GM12872 (cell line): ENCODE measurements at regions not wholly inside any gene's neighbourhood (a gene's known extent, or its start where the extent isn't known, plus 50 kb on each side); places are given as distances from the start of the nearest gene placed in this dataset.

ENCODE experiments used
- CTCF ChIP-seq: IDR thresholded peaks from 3 replicates; pipeline ENCODE4 v1.5.1; 2011; ENCODE audit warnings: low read depth, mild to moderate bottlenecking, low read length, moderate library complexity; ENCODE audit not compliant: insufficient read depth

- TF ChIP-seq CTCF, result no peak
Observed at GRCh38 chr10:109726473-109726872, 196.8 kb downstream of the XPNPEP1 start.

GRCh38 chr10:109723305-109723704 is 200.0 kb downstream of the XPNPEP1 start:
- TF ChIP-seq CTCF, result no peak

GRCh38 chr10:109721453-109722064 is 201.8 kb downstream of the XPNPEP1 start:
- no peak for TF ChIP-seq CTCF

- TF ChIP-seq CTCF, result no peak
Observed at GRCh38 chr10:109706026-109706560, 217.2 kb downstream of the XPNPEP1 start.

GRCh38 chr10:109701633-109702215 is 221.6 kb downstream of the XPNPEP1 start:
- TF ChIP-seq CTCF, result no peak

GRCh38 chr10:109698882-109699664 is 224.2 kb downstream of the XPNPEP1 start:
- no peak for TF ChIP-seq CTCF

- no peak for TF ChIP-seq CTCF
Observed at GRCh38 chr10:109698086-109698485, 225.2 kb downstream of the XPNPEP1 start.
